ENCODE measurements at regions not wholly inside any gene's neighbourhood (a gene's known extent, or its start where the extent isn't known, plus 50 kb on each side); places are given as distances from the start of the nearest gene placed in this dataset.

GRCh38 chr16:35171106-35171505, 1711.7 kb downstream of the TP53TG3F start:
- TF ChIP-seq, protein P1, sequence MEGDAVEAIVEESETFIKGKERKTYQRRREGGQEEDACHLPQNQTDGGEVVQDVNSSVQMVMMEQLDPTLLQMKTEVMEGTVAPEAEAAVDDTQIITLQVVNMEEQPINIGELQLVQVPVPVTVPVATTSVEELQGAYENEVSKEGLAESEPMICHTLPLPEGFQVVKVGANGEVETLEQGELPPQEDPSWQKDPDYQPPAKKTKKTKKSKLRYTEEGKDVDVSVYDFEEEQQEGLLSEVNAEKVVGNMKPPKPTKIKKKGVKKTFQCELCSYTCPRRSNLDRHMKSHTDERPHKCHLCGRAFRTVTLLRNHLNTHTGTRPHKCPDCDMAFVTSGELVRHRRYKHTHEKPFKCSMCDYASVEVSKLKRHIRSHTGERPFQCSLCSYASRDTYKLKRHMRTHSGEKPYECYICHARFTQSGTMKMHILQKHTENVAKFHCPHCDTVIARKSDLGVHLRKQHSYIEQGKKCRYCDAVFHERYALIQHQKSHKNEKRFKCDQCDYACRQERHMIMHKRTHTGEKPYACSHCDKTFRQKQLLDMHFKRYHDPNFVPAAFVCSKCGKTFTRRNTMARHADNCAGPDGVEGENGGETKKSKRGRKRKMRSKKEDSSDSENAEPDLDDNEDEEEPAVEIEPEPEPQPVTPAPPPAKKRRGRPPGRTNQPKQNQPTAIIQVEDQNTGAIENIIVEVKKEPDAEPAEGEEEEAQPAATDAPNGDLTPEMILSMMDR (conservative IDR thresholded peaks at IDR 0.05) = no peak
- TF ChIP-seq ZFX (IDR thresholded peaks at IDR 0.05) = no peak

Measured in C4-2B (cell line).